Fibroblast of lung (primary cell): ENCODE measurements at regions not wholly inside any gene's neighbourhood (a gene's known extent, or its start where the extent isn't known, plus 50 kb on each side); places are given as distances from the start of the nearest gene placed in this dataset.

ENCODE experiments used
- DNase-seq, 2 donors: peaks; one replicate each; pipeline versions ENCODE4 v3.0.0 to v3.0.0-alpha.2; 2010; ENCODE audit warnings: low read depth in 2 of 2
- H2AFZ ChIP-seq: 2 replicates; pipeline ENCODE4 v1.5.1; 2012; ENCODE audit warnings: low read length, control low read depth, inconsistent platforms
- H3K27ac ChIP-seq: 2 replicates; pipeline ENCODE4 v1.5.1; 2011; ENCODE audit warnings: low read length, control low read depth; ENCODE audit not compliant: insufficient read depth
- H3K27me3 ChIP-seq: 2 replicates; pipeline ENCODE4 v1.5.1; 2011; ENCODE audit warnings: mild to moderate bottlenecking, low read length; ENCODE audit not compliant: control insufficient read depth, insufficient read depth
- H3K36me3 ChIP-seq: 2 replicates; pipeline ENCODE4 v1.5.1; 2011; ENCODE audit warnings: low read length; ENCODE audit not compliant: control insufficient read depth, insufficient read depth
- H3K4me1 ChIP-seq: 2 replicates; pipeline ENCODE4 v1.5.1; 2011; ENCODE audit warnings: low read length; ENCODE audit not compliant: control insufficient read depth, insufficient read depth; ENCODE audit errors: extremely low read depth
- H3K4me2 ChIP-seq: 2 replicates; pipeline ENCODE4 v1.5.1; 2011; ENCODE audit warnings: low read length, control low read depth; ENCODE audit not compliant: insufficient read depth; ENCODE audit errors: extremely low read depth
- H3K4me3 ChIP-seq, 4 experiments: fragments of 200-600 bp in 1 of 4; sonication (generic) in 1 of 4; replicated peaks in 1 of 4; 2 replicates each; pipeline ENCODE4 v1.5.1; 2011 to 2016; ENCODE audit warnings: low read length in 4 of 4, low read depth in 3 of 4, mild to moderate bottlenecking in 3 of 4, control low read depth in 2 of 4, inconsistent platforms in 1 of 4, mixed read lengths in 1 of 4; ENCODE audit not compliant: insufficient read depth in 1 of 4; ENCODE audit errors: control extremely low read depth in 1 of 4
- H3K79me2 ChIP-seq: 2 replicates; pipeline ENCODE4 v1.5.1; 2012; ENCODE audit warnings: mild to moderate bottlenecking, low read length, inconsistent platforms; ENCODE audit not compliant: control insufficient read depth, insufficient read depth
- H3K9ac ChIP-seq: 2 replicates; pipeline ENCODE4 v1.5.1; 2011; ENCODE audit warnings: mild to moderate bottlenecking, low read length, control low read depth; ENCODE audit not compliant: insufficient read depth
- H3K9me3 ChIP-seq: 2 replicates; pipeline ENCODE4 v1.5.1; 2012; ENCODE audit warnings: low read depth, low read length; ENCODE audit not compliant: control insufficient read depth, insufficient read depth
- H4K20me1 ChIP-seq: 2 replicates; pipeline ENCODE4 v1.5.1; 2011; ENCODE audit warnings: low read length; ENCODE audit not compliant: control insufficient read depth, insufficient read depth; ENCODE audit errors: extremely low read depth
- CTCF ChIP-seq, 2 donors: IDR thresholded peaks in 1 of 2; conservative IDR thresholded peaks in 1 of 2; 1 replicate in 1 of 2; 2 replicates in 1 of 2; pipeline ENCODE4 v1.5.1; 2011 to 2012; ENCODE audit warnings: low read length in 2 of 2, control low read depth in 1 of 2, inconsistent platforms in 1 of 2, low read depth in 1 of 2, mild to moderate bottlenecking in 1 of 2
- EZH2 ChIP-seq: IDR thresholded peaks from 2 replicates; pipeline ENCODE4 v1.5.1; 2012; ENCODE audit warnings: low read length, control low read depth, mild to moderate bottlenecking; ENCODE audit errors: missing control alignments

- Histone ChIP-seq H3K79me2 (no peaks in the 10 kb centered on the region), H3K27me3 (no peaks in the 10 kb centered on the region), H3K4me1 (no peaks in the 10 kb centered on the region), H3K9me3 (no peaks in the 10 kb centered on the region), H3K4me2 (no peak overlapping the region), H3K4me3 (no peak overlapping the region), H3K36me3 (no peaks in the 10 kb centered on the region), H2AFZ (no peak overlapping the region), H3K9ac (no peak overlapping the region), H3K27ac (no peak overlapping the region), H4K20me1 (no peaks in the 10 kb centered on the region)
- TF ChIP-seq CTCF (conservative IDR thresholded peaks at IDR 0.05 in 1 of 2, IDR thresholded peaks at IDR 0.05 in 1 of 2; ENCODE audit: low read depth in 1 of 2, low read length in 2 of 2), result no peak
- TF ChIP-seq EZH2, result no peak
- DNase-seq, result no peak
Observed at GRCh38 chr3:168330983-168331382, 235.3 kb upstream of the GOLIM4 start.

GRCh38 chr3:168327856-168328255 lies 232.1 kb upstream of the GOLIM4 start:
- no peak overlapping the region for H3K4me2 ChIP-seq
- H3K27me3 ChIP-seq, result no peaks in the 10 kb centered on the region
- TF ChIP-seq CTCF (conservative IDR thresholded peaks at IDR 0.05 in 1 of 2, IDR thresholded peaks at IDR 0.05 in 1 of 2; ENCODE audit: low read depth in 1 of 2, low read length in 2 of 2), result no peak
- H3K36me3 ChIP-seq, result no peaks in the 10 kb centered on the region
- no peak overlapping the region for H3K27ac ChIP-seq
- no peaks in the 10 kb centered on the region for H3K9me3 ChIP-seq
- H3K79me2 ChIP-seq, result no peaks in the 10 kb centered on the region
- no peak overlapping the region for H3K4me3 ChIP-seq
- DNase-seq, result peak in 1 of 2 donors; percentile 70
- H4K20me1 ChIP-seq, result no peaks in the 10 kb centered on the region
- H3K9ac ChIP-seq, result no peak overlapping the region
- H2AFZ ChIP-seq, result no peak overlapping the region
- H3K4me1 ChIP-seq, result no peaks in the 10 kb centered on the region

GRCh38 chr3:168325684-168326083 lies 230.0 kb upstream of the GOLIM4 start:
- no peak overlapping the region for H3K4me3 ChIP-seq
- TF ChIP-seq EZH2 (no peak), CTCF (conservative IDR thresholded peaks at IDR 0.05 in 1 of 2, IDR thresholded peaks at IDR 0.05 in 1 of 2; ENCODE audit: low read depth in 1 of 2, low read length in 2 of 2) (no peak)
- no peaks in the 10 kb centered on the region for H3K36me3 ChIP-seq

More at GRCh38 chr3:168325684-168326083, 230.0 kb upstream of the GOLIM4 start:
- Histone ChIP-seq H3K27me3 (no peaks in the 10 kb centered on the region), H3K79me2 (no peaks in the 10 kb centered on the region), H3K9me3 (no peaks in the 10 kb centered on the region), H3K4me1 (no peaks in the 10 kb centered on the region), H4K20me1 (no peaks in the 10 kb centered on the region), H3K27ac (no peak overlapping the region), H3K9ac (no peak overlapping the region), H2AFZ (no peak overlapping the region), H3K4me2 (no peak overlapping the region)
- no peak for DNase-seq
